K562 (cell line): ENCODE measurements at regions not wholly inside any gene's neighbourhood (a gene's known extent, or its start where the extent isn't known, plus 50 kb on each side); places are given as distances from the start of the nearest gene placed in this dataset.

Experiments
- ATAC-seq: fragments of 200-7000 bp; cut with Tn5 transposase; 3 replicates; pipeline ENCODE4 v1.9.1; 2020; ENCODE audit warnings: moderate library complexity
- BruUV-seq: library from RNA; stranded (reverse); fragments of 400-500 nt; replicated peaks from 2 replicates; lab custom pipeline; 2021; lab: Mats Ljungman, UMichigan
- CTCF ChIA-PET: fragments of 300-600 bp; formaldehyde crosslinking; extraction: SDS; loops from one replicate; lab custom pipeline; 2021; ENCODE audit warnings: low intra/inter-chr PET ratio; lab: Yijun Ruan, JAX
- POLR2A ChIA-PET: fragments of 300-600, 350-650 bp; sonication (Branson Sonifier 250); formaldehyde crosslinking; extraction: SDS; loops from one replicate; lab custom pipeline; 2021; ENCODE audit warnings: antibody characterized with exemption, inconsistent platforms; lab: Yijun Ruan, JAX
- DNase-seq, 4 experiments: peaks; one replicate each; pipeline versions ENCODE4 v3.0.0 to v3.0.0-alpha.2; 2011 to 2018; ENCODE audit warnings: low spot score in 3 of 4, mixed read lengths in 3 of 4; ENCODE audit errors: extremely low read depth in 1 of 4
- FAIRE-seq: peaks from 2 replicates; lab custom pipeline; 2011; peaks lifted over from hg19 to GRCh38; lab: Jason Lieb, UNC
- H2AFZ ChIP-seq: 2 replicates; pipeline ENCODE4 v1.6.0; 2011; ENCODE audit warnings: low read depth, low read length, control low read depth, inconsistent platforms
- H3K27ac ChIP-seq: fragments of 200-600 bp; 3 replicates; pipeline ENCODE4 v1.8.0; 2011; ENCODE audit warnings: low read depth, mild to moderate bottlenecking, control low read depth, inconsistent platforms, low read length, moderate library complexity, mixed read lengths; ENCODE audit errors: extremely low read depth
- H3K27me3 ChIP-seq, 2 experiments: fragments of 300-600 bp in 1 of 2; 2 replicates in 1 of 2; 3 replicates in 1 of 2; pipeline versions ENCODE4 v1.6.0 to v1.8.0; 2011; ENCODE audit warnings: inconsistent platforms in 2 of 2, low read length in 2 of 2, mild to moderate bottlenecking in 1 of 2, mixed read lengths in 1 of 2, moderate library complexity in 1 of 2; ENCODE audit not compliant: control insufficient read depth in 2 of 2, insufficient read depth in 2 of 2
- H3K36me3 ChIP-seq: fragments of 300-600 bp; 3 replicates; pipeline ENCODE4 v1.8.0; 2011; ENCODE audit warnings: mild to moderate bottlenecking, low read length, inconsistent platforms; ENCODE audit not compliant: control insufficient read depth, insufficient read depth
- H3K4me1 ChIP-seq, 2 experiments: fragments of 200-600 bp in 1 of 2; replicated peaks in 1 of 2; 2 replicates in 1 of 2; 3 replicates in 1 of 2; pipeline versions ENCODE4 v1.5.1 to v1.8.0; 2011; ENCODE audit warnings: inconsistent platforms in 2 of 2, low read length in 2 of 2, mild to moderate bottlenecking in 1 of 2, mixed read lengths in 1 of 2, moderate library complexity in 1 of 2; ENCODE audit not compliant: control insufficient read depth in 2 of 2, insufficient read depth in 2 of 2
- H3K4me2 ChIP-seq: 2 replicates; pipeline ENCODE4 v1.6.1; 2011; ENCODE audit warnings: low read length, control low read depth, inconsistent platforms, mixed read lengths; ENCODE audit not compliant: insufficient read depth
- H3K4me3 ChIP-seq: fragments of 200-600 bp; sonication (generic), shearing (Covaris generic); 2 replicates; pipeline ENCODE4 v1.5.1; 2016; ENCODE audit warnings: control low read depth, inconsistent platforms
- H3K79me2 ChIP-seq: fragments of 200-600 bp; 3 replicates; pipeline ENCODE4 v1.8.0; 2011; ENCODE audit warnings: low read length, inconsistent platforms; ENCODE audit not compliant: control insufficient read depth, insufficient read depth
- H3K9ac ChIP-seq, 2 experiments: 2 replicates each; pipeline versions ENCODE4 v1.6.0 to v1.6.1; 2011; ENCODE audit warnings: low read depth in 2 of 2, low read length in 2 of 2, control low read depth in 1 of 2, inconsistent platforms in 1 of 2, mild to moderate bottlenecking in 1 of 2, mixed read lengths in 1 of 2; ENCODE audit not compliant: insufficient read depth in 1 of 2
- H3K9me1 ChIP-seq: one replicate; pipeline ENCODE4 v1.6.0; 2011; ENCODE audit warnings: inconsistent platforms, mild to moderate bottlenecking, low read length, moderate library complexity; ENCODE audit not compliant: control insufficient read depth, insufficient read depth
- H3K9me3 ChIP-seq: replicated peaks from 2 replicates; pipeline ENCODE4 v1.5.1; 2011; ENCODE audit warnings: low read depth, low read length, inconsistent platforms; ENCODE audit not compliant: control insufficient read depth, insufficient read depth
- H4K20me1 ChIP-seq: replicated peaks from 2 replicates; pipeline ENCODE4 v1.6.1; 2011; ENCODE audit warnings: low read length, inconsistent platforms, mixed read lengths; ENCODE audit not compliant: control insufficient read depth, insufficient read depth
- CBX2 ChIP-seq: fragments of 200-600 bp; sonication (generic); IDR thresholded peaks from one replicate; pipeline ENCODE4 v1.6.1; 2012; ENCODE audit warnings: mild to moderate bottlenecking, low read length, inconsistent platforms; ENCODE audit not compliant: insufficient read depth, poor library complexity, severe bottlenecking
- ZNF197 ChIP-seq: fragments of 200-800 bp; sonication (Bioruptor generic); IDR thresholded peaks from 2 replicates; pipeline ENCODE4 v1.6.1; 2016; ENCODE audit warnings: low read depth, missing genetic modification characterization, missing compliant biosample characterization
- in situ Hi-C: fragments of 300-500 bp; cut with MboI; formaldehyde crosslinking; loops from 4 replicates; pipeline ENCODE4 v1.15.0; 2018; ENCODE audit warnings: inconsistent platforms, mixed read lengths
- intact Hi-C: fragments of 100-400 bp; cut with micrococcal nuclease; formaldehyde crosslinking; loops from 2 replicates; pipeline ENCODE4 v1.14.2; 2022
- TF ChIP-seq, protein P1 (sequence below): fragments of 250-450 bp; sonication (Bioruptor Pico); IDR thresholded peaks from 2 replicates; pipeline ENCODE4 v1.9.0; 2021; ENCODE audit warnings: mild to moderate bottlenecking, inconsistent platforms
- TF ChIP-seq, protein P2 (sequence below): fragments of 250-450 bp; sonication (Bioruptor Pico); IDR thresholded peaks from 2 replicates; pipeline ENCODE4 v1.9.0; 2021; ENCODE audit warnings: mild to moderate bottlenecking

- H4K20me1 ChIP-seq = no peaks in the 10 kb centered on the region
- H3K9ac ChIP-seq = no peak overlapping the region
- no peak for TF ChIP-seq CBX2
- TF ChIP-seq, protein P1, sequence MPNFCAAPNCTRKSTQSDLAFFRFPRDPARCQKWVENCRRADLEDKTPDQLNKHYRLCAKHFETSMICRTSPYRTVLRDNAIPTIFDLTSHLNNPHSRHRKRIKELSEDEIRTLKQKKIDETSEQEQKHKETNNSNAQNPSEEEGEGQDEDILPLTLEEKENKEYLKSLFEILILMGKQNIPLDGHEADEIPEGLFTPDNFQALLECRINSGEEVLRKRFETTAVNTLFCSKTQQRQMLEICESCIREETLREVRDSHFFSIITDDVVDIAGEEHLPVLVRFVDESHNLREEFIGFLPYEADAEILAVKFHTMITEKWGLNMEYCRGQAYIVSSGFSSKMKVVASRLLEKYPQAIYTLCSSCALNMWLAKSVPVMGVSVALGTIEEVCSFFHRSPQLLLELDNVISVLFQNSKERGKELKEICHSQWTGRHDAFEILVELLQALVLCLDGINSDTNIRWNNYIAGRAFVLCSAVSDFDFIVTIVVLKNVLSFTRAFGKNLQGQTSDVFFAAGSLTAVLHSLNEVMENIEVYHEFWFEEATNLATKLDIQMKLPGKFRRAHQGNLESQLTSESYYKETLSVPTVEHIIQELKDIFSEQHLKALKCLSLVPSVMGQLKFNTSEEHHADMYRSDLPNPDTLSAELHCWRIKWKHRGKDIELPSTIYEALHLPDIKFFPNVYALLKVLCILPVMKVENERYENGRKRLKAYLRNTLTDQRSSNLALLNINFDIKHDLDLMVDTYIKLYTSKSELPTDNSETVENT (CRISPR knock-in tag) = no peak
- TF ChIP-seq, protein P2, sequence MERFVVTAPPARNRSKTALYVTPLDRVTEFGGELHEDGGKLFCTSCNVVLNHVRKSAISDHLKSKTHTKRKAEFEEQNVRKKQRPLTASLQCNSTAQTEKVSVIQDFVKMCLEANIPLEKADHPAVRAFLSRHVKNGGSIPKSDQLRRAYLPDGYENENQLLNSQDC = no peak
- TF ChIP-seq ZNF197 (CRISPR knock-in tag) = no peak
- H3K27ac ChIP-seq = no peak overlapping the region
- FAIRE-seq = no peak
- BruUV-seq = no TSS peak
- H3K9me1 ChIP-seq = no peaks in the 10 kb centered on the region
- in situ Hi-C loops = no loop called here
- CTCF ChIA-PET = no interaction called here
- H3K27me3 ChIP-seq = no peaks in the 10 kb centered on the region
- no peak overlapping the region for H3K4me3 ChIP-seq
- H2AFZ ChIP-seq = no peak overlapping the region
- POLR2A ChIA-PET = no interaction called here
- H3K36me3 ChIP-seq = no peaks in the 10 kb centered on the region
- DNase-seq = no peak
- no peak for ATAC-seq
- H3K4me1 ChIP-seq = peaks cover 0 to 9% of the 10 kb centered on the region in 2 experiments; a peak in 2 of 5 replicates
- no peaks in the 10 kb centered on the region for H3K9me3 ChIP-seq
- no peaks in the 10 kb centered on the region for H3K79me2 ChIP-seq
- intact Hi-C loops = no loop called here
- no peak overlapping the region for H3K4me2 ChIP-seq
These were observed 419.9 kb downstream of the ARL4A start for GRCh38 chr7:13107291-13107690.
